Lower leg skin (tissue), 3 donors: ENCODE measurements at regions not wholly inside any gene's neighbourhood (a gene's known extent, or its start where the extent isn't known, plus 50 kb on each side); places are given as distances from the start of the nearest gene placed in this dataset.

Experiments used
- CTCF ChIP-seq, 3 donors: fragments of 450-650 bp; IDR thresholded peaks; one replicate each; pipeline ENCODE4 v1.5.1; 2016; ENCODE audit warnings: antibody characterized with exemption in 3 of 3, mild to moderate bottlenecking in 3 of 3, moderate library complexity in 2 of 3
- POLR2A ChIP-seq, 2 donors: fragments of 450-650 bp; IDR thresholded peaks; one replicate each; pipeline ENCODE4 v1.6.1; 2016 to 2017; ENCODE audit warnings: antibody characterized with exemption in 2 of 2, mild to moderate bottlenecking in 1 of 2, moderate library complexity in 1 of 2

GRCh38 chr10:30241422-30242110 lies 107.5 kb downstream of the MTPAP start:
- no peak for TF ChIP-seq CTCF (IDR thresholded peaks at IDR 0.05)
- no peak for TF ChIP-seq POLR2A (IDR thresholded peaks at IDR 0.05)
